GM18867 (cell line): ENCODE measurements at regions not wholly inside any gene's neighbourhood (a gene's known extent, or its start where the extent isn't known, plus 50 kb on each side); places are given as distances from the start of the nearest gene placed in this dataset.

ENCODE experiments used
- ATAC-seq: cut with Tn5 transposase; IDR thresholded peaks from one replicate; pipeline ENCODE4 v1.9.1; 2021; ENCODE audit warnings: mild to moderate bottlenecking, moderate library complexity; ENCODE audit not compliant: unreplicated experiment

GRCh38 chr12:68505970-68506369 is 104.7 kb upstream of the RAP1B start:
- ATAC-seq = no peak

- ATAC-seq = no peak
Measured at GRCh38 chr12:68506619-68507018, 104.1 kb upstream of the RAP1B start.

- no peak for ATAC-seq
Measured at GRCh38 chr12:68507657-68508056, 103.0 kb upstream of the RAP1B start.

GRCh38 chr12:68508576-68508975 is 102.1 kb upstream of the RAP1B start:
- no peak for ATAC-seq

GRCh38 chr12:68509242-68509641 is 101.5 kb upstream of the RAP1B start:
- ATAC-seq = no peak

DNA sequence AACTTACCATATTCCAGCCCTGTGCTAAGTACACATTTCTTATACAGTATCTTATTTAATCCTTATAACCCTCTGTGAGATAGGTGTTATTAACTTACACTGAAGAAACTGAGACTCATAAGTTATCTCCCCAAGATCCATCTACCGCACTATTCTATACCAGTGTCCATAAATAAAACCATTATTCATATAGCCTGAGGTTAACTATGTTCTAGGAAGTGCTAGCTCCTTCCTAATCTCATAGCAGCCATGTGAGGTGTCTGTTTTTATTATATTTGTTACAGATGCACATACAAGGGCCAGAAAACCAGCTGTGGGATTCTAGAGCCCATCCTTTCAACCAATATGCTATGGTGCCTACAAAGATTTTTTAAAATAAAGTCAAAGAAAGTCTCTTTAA is 100.3 kb upstream of the RAP1B start:
- no peak for ATAC-seq

GRCh38 chr12:68514807-68515411 is 95.8 kb upstream of the RAP1B start:
- no peak for ATAC-seq

DNA sequence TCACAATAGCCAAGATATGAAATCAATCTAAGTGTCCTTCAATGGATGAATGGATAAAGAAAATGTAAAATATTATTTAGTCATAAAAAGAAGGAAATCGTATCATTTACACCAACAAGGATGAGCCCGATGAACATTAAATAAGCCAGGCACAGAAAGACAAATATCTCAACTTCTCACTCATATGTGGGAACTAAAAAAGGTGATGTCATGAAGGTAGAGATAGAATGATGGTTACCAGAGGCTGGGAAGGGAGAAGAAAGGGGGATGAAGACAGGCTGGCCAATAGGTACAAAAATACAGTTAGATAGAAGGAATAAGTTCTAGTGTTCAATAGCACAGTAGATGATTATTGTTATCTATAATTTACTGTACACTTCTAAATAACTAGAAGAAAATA is 94.9 kb upstream of the RAP1B start:
- no peak for ATAC-seq

DNA sequence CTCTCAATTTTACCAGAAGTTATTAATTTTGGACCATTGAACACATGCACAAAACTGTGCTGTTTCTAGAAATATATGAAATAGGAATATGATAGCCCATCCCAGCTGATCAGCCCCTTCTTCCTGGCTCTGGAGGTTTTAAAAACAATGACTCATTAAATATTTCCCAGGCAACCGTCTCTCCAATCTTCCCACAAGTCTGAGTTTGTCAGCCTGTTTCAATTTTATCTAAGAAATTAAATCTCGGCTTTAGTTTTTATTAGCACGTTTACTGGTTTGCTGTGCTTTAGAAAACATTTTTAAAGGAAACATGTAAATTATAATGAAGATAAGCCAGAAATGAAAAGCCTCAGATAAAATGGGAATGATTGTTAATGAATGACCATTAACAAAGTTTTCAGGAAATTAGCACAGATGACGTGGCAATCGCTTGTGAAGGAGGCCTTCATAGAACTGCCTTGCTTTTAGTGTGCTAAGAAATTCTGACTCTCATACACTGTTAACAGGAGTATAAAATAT is 89.3 kb upstream of the RAP1B start:
- no peak for ATAC-seq

- no peak for ATAC-seq
Measured at GRCh38 chr12:68521848-68522502, 88.7 kb upstream of the RAP1B start.

- no peak for ATAC-seq
Measured at GRCh38 chr12:68529466-68529865, 81.2 kb upstream of the RAP1B start.

GRCh38 chr12:68529869-68530268 is 80.8 kb upstream of the RAP1B start:
- no peak for ATAC-seq

DNA sequence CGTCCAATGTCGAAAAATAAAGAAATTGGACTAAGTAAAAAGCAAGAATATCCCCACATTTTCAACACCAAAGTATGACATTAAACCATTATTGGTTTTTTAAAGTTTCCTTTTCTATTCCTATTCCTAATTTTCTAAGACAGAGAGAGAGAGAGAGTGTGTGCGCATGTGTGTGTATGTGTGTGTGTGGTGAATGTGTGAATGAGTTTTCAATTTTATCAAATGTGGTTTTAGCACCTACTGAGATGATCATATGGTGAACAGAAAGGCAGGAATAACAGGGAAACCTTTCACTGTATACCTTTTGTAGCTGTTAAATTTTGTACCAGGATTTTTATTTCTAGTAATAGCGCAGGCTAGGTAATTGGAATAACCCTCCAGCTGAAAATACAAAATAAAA is 80.4 kb upstream of the RAP1B start:
- no peak for ATAC-seq

- ATAC-seq = no peak
Measured at GRCh38 chr12:68530965-68531364, 79.7 kb upstream of the RAP1B start.

- no peak for ATAC-seq
Measured at GRCh38 chr12:68532204-68532886, 78.4 kb upstream of the RAP1B start.

GRCh38 chr12:68532887-68533248 is 77.8 kb upstream of the RAP1B start:
- no peak for ATAC-seq

- no peak for ATAC-seq
Measured at GRCh38 chr12:68534108-68534507, 76.6 kb upstream of the RAP1B start.

- no peak for ATAC-seq
Measured at GRCh38 chr12:68536885-68537485, 73.7 kb upstream of the RAP1B start.

- ATAC-seq = no peak
Measured at GRCh38 chr12:68537571-68537970, 73.1 kb upstream of the RAP1B start.

DNA sequence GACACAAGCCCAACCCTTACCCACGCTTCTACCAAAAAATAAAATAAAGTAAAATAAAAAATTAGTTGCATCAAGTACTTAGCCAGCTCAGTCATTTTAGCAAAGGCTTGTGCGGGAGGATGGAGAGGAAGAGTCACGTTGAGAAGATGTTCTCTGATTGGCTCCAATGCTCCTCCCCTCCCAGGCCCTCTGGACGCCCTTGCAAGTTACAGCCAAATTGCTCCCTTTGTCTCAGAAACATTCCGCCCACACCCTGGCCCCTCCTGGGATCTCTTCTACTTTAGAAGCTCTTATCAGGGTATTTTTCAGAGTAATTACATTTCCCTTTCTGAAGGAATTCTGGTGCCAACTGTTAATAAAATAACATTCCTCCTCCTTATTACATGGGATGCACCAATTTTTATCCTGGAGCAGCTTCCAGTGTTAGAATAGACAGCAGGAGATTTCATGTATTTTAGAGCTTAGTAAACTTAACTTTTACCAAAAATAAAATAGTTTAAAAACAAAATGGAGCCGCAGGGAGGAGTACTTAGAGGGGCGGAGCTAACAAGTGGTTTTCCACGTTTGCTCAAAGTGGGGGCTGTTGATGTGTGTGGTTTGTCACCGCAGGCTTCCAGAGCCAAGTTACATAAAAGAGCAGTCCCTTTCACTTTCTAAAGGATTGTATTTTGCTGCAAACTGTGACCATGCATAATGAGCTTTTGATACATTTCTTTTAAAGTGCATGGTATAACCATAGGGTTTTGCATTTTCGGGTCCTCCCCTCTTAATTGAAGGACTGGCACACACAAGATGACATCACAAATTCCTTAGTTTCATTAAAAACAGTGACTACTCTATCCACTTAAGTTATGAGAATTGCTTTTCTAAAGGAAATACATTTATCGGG is 71.7 kb upstream of the RAP1B start:
- ATAC-seq = no peak

- ATAC-seq = no peak
Measured at GRCh38 chr12:68539615-68539952, 71.1 kb upstream of the RAP1B start.
